HepG2 (cell line): ENCODE measurements at regions not wholly inside any gene's neighbourhood (a gene's known extent, or its start where the extent isn't known, plus 50 kb on each side); places are given as distances from the start of the nearest gene placed in this dataset.

ENCODE experiments used
- ATAC-seq: fragments of 200-7000 bp; cut with Tn5 transposase; 3 replicates; pipeline ENCODE4 v1.9.1; 2020; ENCODE audit warnings: mild to moderate bottlenecking, moderate library complexity
- BruUV-seq: library from RNA; stranded (reverse); fragments of 400-500 nt; replicated peaks from 2 replicates; lab custom pipeline; 2021; lab: Mats Ljungman, UMichigan
- CTCF ChIA-PET: fragments of 300-600 bp; formaldehyde crosslinking; extraction: SDS; loops from one replicate; lab custom pipeline; 2021; ENCODE audit warnings: low total read pairs, inconsistent platforms, low intra/inter-chr PET ratio; lab: Yijun Ruan, JAX
- POLR2A ChIA-PET: fragments of 350-600 bp; sonication (Branson Sonifier 250); formaldehyde crosslinking; loops from one replicate; lab custom pipeline; 2020; ENCODE audit warnings: antibody characterized with exemption, inconsistent platforms; lab: Yijun Ruan, JAX
- DNase-seq: peaks from one replicate; pipeline ENCODE4 v3.0.0-alpha.2; 2015; ENCODE audit warnings: low spot score
- FAIRE-seq: peaks from 3 replicates; lab custom pipeline; 2011; peaks lifted over from hg19 to GRCh38; lab: Jason Lieb, UNC
- H2AFZ ChIP-seq: one replicate; pipeline ENCODE4 v1.6.1; 2011; ENCODE audit warnings: low read length, inconsistent platforms
- H3K27ac ChIP-seq: fragments of 300-600 bp; 3 replicates; pipeline ENCODE4 v1.8.0; 2011; ENCODE audit warnings: mixed run types, mild to moderate bottlenecking, mixed read lengths, low read length, inconsistent platforms; ENCODE audit not compliant: insufficient read depth; ENCODE audit errors: extremely low read length
- H3K27me3 ChIP-seq, 2 experiments: fragments of 200-600 bp in 1 of 2; 2 replicates in 1 of 2; 3 replicates in 1 of 2; pipeline versions ENCODE4 v1.6.0 to v1.8.0; 2011; ENCODE audit warnings: low read length in 2 of 2, mild to moderate bottlenecking in 2 of 2, moderate library complexity in 2 of 2, inconsistent platforms in 1 of 2; ENCODE audit not compliant: insufficient read depth in 2 of 2, control insufficient read depth in 1 of 2
- H3K36me3 ChIP-seq, 2 experiments: fragments of 200-600 bp in 1 of 2; replicated peaks in 1 of 2; 2 replicates in 1 of 2; 3 replicates in 1 of 2; pipeline versions ENCODE4 v1.5.1 to v1.8.0; 2011; ENCODE audit warnings: low read length in 2 of 2, inconsistent platforms in 1 of 2; ENCODE audit not compliant: insufficient read depth in 2 of 2, control insufficient read depth in 1 of 2
- H3K4me1 ChIP-seq: 2 replicates; pipeline ENCODE4 v1.5.1; 2012; ENCODE audit warnings: low read length, inconsistent platforms; ENCODE audit not compliant: insufficient read depth
- H3K4me2 ChIP-seq: 2 replicates; pipeline ENCODE4 v1.6.0; 2011; ENCODE audit warnings: low read depth, low read length, inconsistent platforms
- H3K4me3 ChIP-seq, 3 experiments: fragments of 200-600 bp in 1 of 3; sonication (generic), shearing (Covaris generic) in 1 of 3; replicated peaks in 1 of 3; 2 replicates each; pipeline ENCODE4 v1.5.1; 2011 to 2016; ENCODE audit warnings: low read length in 3 of 3, inconsistent platforms in 2 of 3, low read depth in 2 of 3, mild to moderate bottlenecking in 2 of 3, control low read depth in 1 of 3, mixed read lengths in 1 of 3; ENCODE audit not compliant: insufficient read depth in 1 of 3
- H3K79me2 ChIP-seq: one replicate; pipeline ENCODE4 v1.6.1; 2011; ENCODE audit warnings: low read length, inconsistent platforms; ENCODE audit not compliant: insufficient read depth
- H3K9ac ChIP-seq: 2 replicates; pipeline ENCODE4 v1.6.0; 2011; ENCODE audit warnings: mild to moderate bottlenecking, low read depth, low read length, inconsistent platforms; ENCODE audit not compliant: insufficient read depth
- H3K9me3 ChIP-seq: 2 replicates; pipeline ENCODE4 v1.5.1; 2012; ENCODE audit warnings: mild to moderate bottlenecking, low read length
- H4K20me1 ChIP-seq: 2 replicates; pipeline ENCODE4 v1.6.0; 2011; ENCODE audit warnings: inconsistent platforms, mild to moderate bottlenecking, low read length, moderate library complexity; ENCODE audit not compliant: insufficient read depth
- KAT2B ChIP-seq: fragments of 150-350 bp; IDR thresholded peaks from 2 replicates; pipeline ENCODE4 v1.6.1; 2014; ENCODE audit warnings: low read depth, low read length, borderline replicate concordance
- MEIS1 ChIP-seq: sonication (generic); formaldehyde crosslinking; IDR thresholded peaks from 2 replicates; pipeline ENCODE4 v1.9.0; 2021; ENCODE audit warnings: mild to moderate bottlenecking, missing genetic modification reagents, moderate library complexity, borderline replicate concordance
- NFE2 ChIP-seq: sonication (generic); formaldehyde crosslinking; IDR thresholded peaks from 2 replicates; pipeline ENCODE4 v1.4.0; 2020; ENCODE audit warnings: missing genetic modification reagents
- NR2F6 ChIP-seq, 2 experiments: IDR thresholded peaks; 2 replicates each; pipeline ENCODE4 v1.6.1; 2016; ENCODE audit warnings: antibody characterized with exemption in 1 of 2, mild to moderate bottlenecking in 1 of 2
- PAX8 ChIP-seq: sonication (generic); formaldehyde crosslinking; IDR thresholded peaks from 2 replicates; pipeline ENCODE4 v1.8.0; 2022; ENCODE audit warnings: mild to moderate bottlenecking, missing genetic modification reagents, borderline replicate concordance
- PRPF4 ChIP-seq: fragments of 200-400 bp; formaldehyde crosslinking; IDR thresholded peaks from 2 replicates; pipeline ENCODE4 v1.6.1; 2016; ENCODE audit warnings: low read length, low read depth; ENCODE audit not compliant: poor library complexity, severe bottlenecking
- ZNF33A ChIP-seq: sonication (generic); formaldehyde crosslinking; IDR thresholded peaks from 2 replicates; pipeline ENCODE4 v1.5.1; 2020; ENCODE audit warnings: missing genetic modification reagents, mild to moderate bottlenecking, moderate library complexity, borderline replicate concordance
- ZNF749 ChIP-seq: sonication (generic); formaldehyde crosslinking; IDR thresholded peaks from 2 replicates; pipeline ENCODE4 v1.8.0; 2022; ENCODE audit warnings: mild to moderate bottlenecking, missing genetic modification reagents, moderate library complexity, borderline replicate concordance
- WGBS: methylation state at CpG from one replicate; pipeline ENCODE4 v1.1.6; 2017; ENCODE audit warnings: low lambda C conversion rate; 5-methylcytosine and 5-hydroxymethylcytosine counted together
- in situ Hi-C: cut with HindIII; loops from 2 replicates; pipeline ENCODE4 v1.10.0; 2017; ENCODE audit warnings: low pct_unique_long_range_greater_than_20kb; ENCODE audit not compliant: extremely low pct_ligation_motif_present
- intact Hi-C: fragments of 100-400 bp; cut with micrococcal nuclease; formaldehyde crosslinking; loops from one replicate; pipeline ENCODE4 v1.10.0; 2022; ENCODE audit not compliant: unreplicated experiment
- TF ChIP-seq, protein P1 (sequence below): sonication (generic); formaldehyde crosslinking; IDR thresholded peaks from 2 replicates; pipeline ENCODE4 v1.4.0; 2020; ENCODE audit warnings: missing genetic modification reagents, borderline replicate concordance
- TF ChIP-seq, protein P2 (sequence below): sonication (generic); formaldehyde crosslinking; conservative IDR thresholded peaks from 2 replicates; pipeline ENCODE4 v1.8.1; 2023; ENCODE audit warnings: missing genetic modification reagents

DNA sequence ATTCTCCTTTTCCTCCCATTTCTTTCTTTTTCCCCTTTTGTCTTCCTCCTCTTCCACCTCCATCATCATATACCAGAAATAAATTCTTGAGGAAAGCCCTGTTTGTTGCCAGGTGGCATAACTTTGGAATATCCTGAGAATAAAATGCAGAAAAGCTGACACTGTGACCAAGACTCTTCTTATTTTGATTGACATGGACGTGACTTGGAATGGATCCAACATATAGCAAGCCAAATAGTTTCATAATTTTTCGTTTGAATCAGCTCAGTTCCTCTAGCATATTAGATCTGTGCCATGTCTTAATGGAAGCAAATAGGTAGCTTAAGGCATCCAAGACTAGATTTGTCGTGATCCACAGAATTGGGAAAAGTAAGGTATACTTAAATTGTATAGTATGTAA, 354.7 kb upstream of the FIGN start (continued):
- TF ChIP-seq, protein P1, sequence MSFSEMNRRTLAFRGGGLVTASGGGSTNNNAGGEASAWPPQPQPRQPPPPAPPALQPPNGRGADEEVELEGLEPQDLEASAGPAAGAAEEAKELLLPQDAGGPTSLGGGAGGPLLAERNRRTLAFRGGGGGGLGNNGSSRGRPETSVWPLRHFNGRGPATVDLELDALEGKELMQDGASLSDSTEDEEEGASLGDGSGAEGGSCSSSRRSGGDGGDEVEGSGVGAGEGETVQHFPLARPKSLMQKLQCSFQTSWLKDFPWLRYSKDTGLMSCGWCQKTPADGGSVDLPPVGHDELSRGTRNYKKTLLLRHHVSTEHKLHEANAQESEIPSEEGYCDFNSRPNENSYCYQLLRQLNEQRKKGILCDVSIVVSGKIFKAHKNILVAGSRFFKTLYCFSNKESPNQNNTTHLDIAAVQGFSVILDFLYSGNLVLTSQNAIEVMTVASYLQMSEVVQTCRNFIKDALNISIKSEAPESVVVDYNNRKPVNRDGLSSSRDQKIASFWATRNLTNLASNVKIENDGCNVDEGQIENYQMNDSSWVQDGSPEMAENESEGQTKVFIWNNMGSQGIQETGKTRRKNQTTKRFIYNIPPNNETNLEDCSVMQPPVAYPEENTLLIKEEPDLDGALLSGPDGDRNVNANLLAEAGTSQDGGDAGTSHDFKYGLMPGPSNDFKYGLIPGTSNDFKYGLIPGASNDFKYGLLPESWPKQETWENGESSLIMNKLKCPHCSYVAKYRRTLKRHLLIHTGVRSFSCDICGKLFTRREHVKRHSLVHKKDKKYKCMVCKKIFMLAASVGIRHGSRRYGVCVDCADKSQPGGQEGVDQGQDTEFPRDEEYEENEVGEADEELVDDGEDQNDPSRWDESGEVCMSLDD (CRISPR knock-in tag): no peak
- no peak for TF ChIP-seq PRPF4

DNA sequence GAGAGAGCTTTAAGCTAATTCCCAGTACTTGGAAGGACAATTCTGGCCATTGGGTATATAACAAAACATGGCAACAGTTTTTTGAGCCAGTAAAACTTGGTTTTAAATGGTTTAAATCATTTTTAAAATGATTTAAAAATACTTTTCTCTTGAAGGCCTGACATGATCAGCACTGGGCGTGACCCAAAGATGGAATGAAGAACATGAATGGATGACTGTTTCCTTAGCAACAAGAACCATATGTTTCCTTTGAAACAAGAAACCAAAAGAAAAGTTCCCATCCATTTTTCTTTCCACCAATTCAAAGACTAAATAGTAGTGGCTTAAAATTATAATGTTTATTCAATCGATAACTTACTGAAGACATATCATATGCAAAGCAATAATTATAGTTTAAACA, 348.3 kb upstream of the FIGN start:
- in situ Hi-C loops: no loop called here

More for the DNA sequence above, 348.3 kb upstream of the FIGN start:
- no peaks in the 10 kb centered on the region for H3K27me3 ChIP-seq
- BruUV-seq: no TSS peak
- ATAC-seq: no peak
- no peak overlapping the region for H3K9ac ChIP-seq
- ChIA-PET CTCF (no interaction called here), POLR2A (no interaction called here)
- no peak overlapping the region for H3K4me3 ChIP-seq
- H3K4me1 ChIP-seq: no peaks in the 10 kb centered on the region
- WGBS: under 1% methylated on average over 2 of the region's 2 CpGs
- H3K9me3 ChIP-seq: no peaks in the 10 kb centered on the region
- TF ChIP-seq ZNF33A (CRISPR knock-in tag): no peak
- no peak for TF ChIP-seq PAX8 (CRISPR knock-in tag)
- TF ChIP-seq MEIS1 (CRISPR knock-in tag): no peak
- TF ChIP-seq KAT2B: no peak
- TF ChIP-seq NFE2 (CRISPR knock-in tag): no peak
- TF ChIP-seq, protein P2, sequence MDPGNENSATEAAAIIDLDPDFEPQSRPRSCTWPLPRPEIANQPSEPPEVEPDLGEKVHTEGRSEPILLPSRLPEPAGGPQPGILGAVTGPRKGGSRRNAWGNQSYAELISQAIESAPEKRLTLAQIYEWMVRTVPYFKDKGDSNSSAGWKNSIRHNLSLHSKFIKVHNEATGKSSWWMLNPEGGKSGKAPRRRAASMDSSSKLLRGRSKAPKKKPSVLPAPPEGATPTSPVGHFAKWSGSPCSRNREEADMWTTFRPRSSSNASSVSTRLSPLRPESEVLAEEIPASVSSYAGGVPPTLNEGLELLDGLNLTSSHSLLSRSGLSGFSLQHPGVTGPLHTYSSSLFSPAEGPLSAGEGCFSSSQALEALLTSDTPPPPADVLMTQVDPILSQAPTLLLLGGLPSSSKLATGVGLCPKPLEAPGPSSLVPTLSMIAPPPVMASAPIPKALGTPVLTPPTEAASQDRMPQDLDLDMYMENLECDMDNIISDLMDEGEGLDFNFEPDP (CRISPR knock-in tag): no peak
- no peak for TF ChIP-seq NR2F6 (IDR thresholded peaks at IDR 0.05)
- no peak for TF ChIP-seq NR2F6 (CRISPR knock-in tag; IDR thresholded peaks at IDR 0.05)
- no peak for TF ChIP-seq ZNF749 (CRISPR knock-in tag)
- no peak for FAIRE-seq
- H2AFZ ChIP-seq: no peak overlapping the region
- DNase-seq: no peak
- no peak overlapping the region for H3K27ac ChIP-seq
- H4K20me1 ChIP-seq: no peaks in the 10 kb centered on the region
- no peaks in the 10 kb centered on the region for H3K36me3 ChIP-seq
- intact Hi-C loops: no loop called here
- no peak overlapping the region for H3K4me2 ChIP-seq
- no peaks in the 10 kb centered on the region for H3K79me2 ChIP-seq
